Breast epithelium (tissue), 4 donors: ENCODE measurements at regions not wholly inside any gene's neighbourhood (a gene's known extent, or its start where the extent isn't known, plus 50 kb on each side); places are given as distances from the start of the nearest gene placed in this dataset.

Source experiments
- DNase-seq, 2 donors: peaks; one replicate each; pipeline ENCODE4 v3.0.0-alpha.2; 2019; ENCODE audit warnings: low spot score in 2 of 2
- H3K27ac ChIP-seq, 2 donors: fragments of 200-600 bp; sonication (generic) in 1 of 2; one replicate each; pipeline ENCODE4 v1.5.1; 2016 to 2019; ENCODE audit warnings: mild to moderate bottlenecking in 1 of 2
- H3K27me3 ChIP-seq, 2 donors: fragments of 200-600 bp; sonication (generic) in 1 of 2; one replicate each; pipeline versions ENCODE4 v1.5.1 to v1.6.0; 2017 to 2019; ENCODE audit warnings: control low read depth in 1 of 2, mild to moderate bottlenecking in 1 of 2
- H3K36me3 ChIP-seq: fragments of 200-600 bp; one replicate; pipeline ENCODE4 v1.5.1; 2019
- H3K4me1 ChIP-seq, 2 donors: fragments of 200-600 bp; sonication (generic); one replicate each; pipeline ENCODE4 v1.5.1; 2016 to 2019; ENCODE audit warnings: control low read depth in 1 of 2
- H3K4me3 ChIP-seq, 3 donors: fragments of 200-600 bp; sonication (generic); 1 replicate in 2 of 3; 2 replicates in 1 of 3; pipeline ENCODE4 v1.5.1; 2016 to 2019; ENCODE audit warnings: mild to moderate bottlenecking in 3 of 3, moderate library complexity in 2 of 3
- H3K9me3 ChIP-seq, 2 donors: fragments of 200-600 bp; sonication (generic) in 1 of 2; one replicate each; pipeline ENCODE4 v1.5.1; 2016 to 2019; ENCODE audit warnings: control low read depth in 1 of 2
- CTCF ChIP-seq, 3 donors: fragments of 450-650 bp; IDR thresholded peaks; one replicate each; pipeline ENCODE4 v1.5.1; 2016 to 2017; ENCODE audit warnings: antibody characterized with exemption in 3 of 3, mild to moderate bottlenecking in 3 of 3, moderate library complexity in 3 of 3
- POLR2A ChIP-seq: fragments of 450-650 bp; IDR thresholded peaks from one replicate; pipeline ENCODE4 v1.6.1; 2016; ENCODE audit warnings: antibody characterized with exemption, mild to moderate bottlenecking, moderate library complexity
- POLR2AphosphoS5 ChIP-seq, 3 donors: sonication (generic); formaldehyde crosslinking; IDR thresholded peaks; one replicate each; pipeline ENCODE4 v1.6.1; 2017; ENCODE audit warnings: antibody characterized with exemption in 3 of 3
- intact Hi-C: fragments of 100-400 bp; cut with DNase I; formaldehyde crosslinking; loops from one replicate; pipeline ENCODE4 v1.15.1; 2023; ENCODE audit warnings: low total_unique reads

- Histone ChIP-seq H3K9me3 (no peaks in the 10 kb centered on the region), H3K4me3 (no peak overlapping the region), H3K36me3 (no peaks in the 10 kb centered on the region), H3K4me1 (no peaks in the 10 kb centered on the region), H3K27me3 (no peaks in the 10 kb centered on the region), H3K27ac (no peak overlapping the region)
- intact Hi-C loops, result no loop called here
- DNase-seq, result no peak
- TF ChIP-seq CTCF (IDR thresholded peaks at IDR 0.05) (no peak), POLR2A (no peak), POLR2AphosphoS5 (IDR thresholded peaks at IDR 0.05) (no peak)
These were observed 684.9 kb upstream of the KIF2B start for GRCh38 chr17:53137869-53138268.

DNA sequence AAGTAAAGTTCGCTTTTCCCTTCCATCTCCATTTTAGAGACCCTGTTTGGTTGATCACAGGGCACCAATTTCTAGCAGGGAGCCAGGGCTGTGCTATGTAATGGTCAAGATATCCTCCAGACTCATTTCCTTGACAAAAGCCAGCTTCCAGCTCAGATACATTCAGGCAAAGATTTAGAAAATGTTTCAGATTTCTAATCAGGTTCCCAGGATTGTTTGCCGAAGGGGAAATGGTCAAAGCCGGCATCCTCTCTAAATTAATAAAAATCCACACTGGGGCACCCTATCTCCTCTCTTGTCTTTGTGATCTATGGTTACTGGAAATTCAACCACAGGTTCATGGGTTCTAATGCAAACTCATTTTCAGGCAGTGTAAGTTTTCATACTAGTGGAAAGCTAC, 686.8 kb upstream of the KIF2B start:
- no peak for DNase-seq
- Histone ChIP-seq H3K36me3 (no peaks in the 10 kb centered on the region), H3K9me3 (no peaks in the 10 kb centered on the region), H3K4me3 (no peak overlapping the region), H3K27ac (no peak overlapping the region), H3K27me3 (no peaks in the 10 kb centered on the region), H3K4me1 (no peaks in the 10 kb centered on the region)
- no peak for TF ChIP-seq CTCF (IDR thresholded peaks at IDR 0.05)
- no peak for TF ChIP-seq POLR2A
- no peak for TF ChIP-seq POLR2AphosphoS5 (IDR thresholded peaks at IDR 0.05)
- intact Hi-C loops, result no loop called here

DNA sequence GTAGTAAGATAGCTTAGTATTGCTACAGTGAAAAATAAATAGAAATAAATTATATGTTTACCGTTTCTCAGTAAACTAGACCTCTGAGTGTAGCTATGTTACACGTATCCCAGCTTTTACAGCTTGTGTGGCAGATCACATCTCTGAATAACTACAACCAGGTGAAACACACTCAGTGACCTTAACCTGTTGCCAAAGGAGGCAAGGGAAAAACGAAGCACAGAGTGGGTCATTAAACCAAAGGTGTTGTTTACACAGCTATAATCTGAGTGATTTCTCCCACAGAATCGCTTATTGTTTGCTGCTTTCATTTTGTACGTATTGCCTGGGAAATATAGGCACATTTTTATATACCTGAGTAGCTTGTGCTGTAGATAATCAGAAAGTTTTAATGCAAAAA, 688.2 kb upstream of the KIF2B start:
- no peak overlapping the region for H3K27ac ChIP-seq
- intact Hi-C loops, result no loop called here

DNA sequence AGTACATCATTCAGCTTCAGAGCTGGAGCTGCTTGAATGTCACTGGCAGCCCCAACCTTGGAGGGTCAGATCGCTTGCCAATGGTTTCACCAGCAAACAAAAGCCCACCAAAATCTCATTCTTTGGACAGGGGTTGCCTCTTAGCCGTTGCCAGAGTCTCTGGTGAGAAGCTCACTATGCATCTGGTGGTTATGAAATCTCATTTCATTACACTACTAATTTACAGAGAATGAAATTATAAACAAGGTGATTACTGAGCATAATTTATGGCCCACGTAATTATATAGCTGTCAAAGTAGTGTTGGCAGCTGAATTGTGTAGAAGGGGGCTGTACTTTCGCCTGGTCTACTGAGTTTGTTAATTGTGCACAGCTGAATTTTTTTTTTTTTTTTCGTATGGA, 688.9 kb upstream of the KIF2B start:
- no peaks in the 10 kb centered on the region for H3K36me3 ChIP-seq
- H3K9me3 ChIP-seq, result no peaks in the 10 kb centered on the region
- H3K27me3 ChIP-seq, result no peaks in the 10 kb centered on the region
- H3K4me3 ChIP-seq, result no peak overlapping the region
- intact Hi-C loops, result no loop called here
- TF ChIP-seq POLR2AphosphoS5 (IDR thresholded peaks at IDR 0.05) (no peak), POLR2A (no peak), CTCF (IDR thresholded peaks at IDR 0.05) (no peak)
- no peak for DNase-seq
- H3K4me1 ChIP-seq, result no peaks in the 10 kb centered on the region
- H3K27ac ChIP-seq, result no peak overlapping the region

More for the DNA sequence above, 688.2 kb upstream of the KIF2B start:
- H3K36me3 ChIP-seq, result no peaks in the 10 kb centered on the region
- TF ChIP-seq CTCF (IDR thresholded peaks at IDR 0.05), result no peak
- no peak for TF ChIP-seq POLR2A
- no peak for TF ChIP-seq POLR2AphosphoS5 (IDR thresholded peaks at IDR 0.05)
- DNase-seq, result no peak
- no peaks in the 10 kb centered on the region for H3K27me3 ChIP-seq
- no peaks in the 10 kb centered on the region for H3K9me3 ChIP-seq
- H3K4me1 ChIP-seq, result no peaks in the 10 kb centered on the region
- no peak overlapping the region for H3K4me3 ChIP-seq

DNA sequence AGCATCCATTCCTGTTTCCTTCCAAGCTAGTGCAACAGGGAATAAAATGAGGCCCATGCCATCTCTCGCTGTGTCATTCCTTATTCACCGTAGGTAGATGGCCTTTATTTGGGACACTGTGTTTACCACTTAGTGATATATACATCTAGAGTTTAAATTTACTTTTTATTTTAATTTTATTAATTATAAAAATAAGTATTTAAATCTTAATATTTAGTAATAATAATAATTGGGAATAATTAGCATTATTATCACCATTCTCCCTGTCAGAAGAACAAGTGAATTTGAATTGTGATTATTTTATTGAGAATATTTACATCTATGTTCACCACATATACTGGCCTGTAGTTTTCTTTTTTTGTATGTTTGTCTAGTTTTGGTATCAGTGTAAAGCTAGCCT, 692.9 kb upstream of the KIF2B start:
- Histone ChIP-seq H3K9me3 (no peaks in the 10 kb centered on the region), H3K27ac (no peak overlapping the region), H3K4me1 (no peaks in the 10 kb centered on the region), H3K36me3 (no peaks in the 10 kb centered on the region), H3K4me3 (no peak overlapping the region), H3K27me3 (no peaks in the 10 kb centered on the region)
- DNase-seq, result no peak
- intact Hi-C loops, result no loop called here
- no peak for TF ChIP-seq CTCF (IDR thresholded peaks at IDR 0.05)
- TF ChIP-seq POLR2A, result no peak
- TF ChIP-seq POLR2AphosphoS5 (IDR thresholded peaks at IDR 0.05), result no peak
